Adrenal gland (tissue), 9 donors: ENCODE measurements at regions not wholly inside any gene's neighbourhood (a gene's known extent, or its start where the extent isn't known, plus 50 kb on each side); places are given as distances from the start of the nearest gene placed in this dataset.
A peak's percentile ranks its signal among the peaks of the same experiment; 100 is the strongest.

ENCODE experiments used
- DNase-seq, 7 donors: peaks; one replicate each; pipeline ENCODE4 v3.0.0-alpha.2; 2019 to 2020
- H3K27ac ChIP-seq, 5 donors: fragments of 200-600 bp; sonication (generic) in 4 of 5; 1 replicate in 3 of 5; 2 replicates in 2 of 5; pipeline versions ENCODE4 v1.5.1 to v1.8.0; 2016 to 2020; ENCODE audit warnings: mild to moderate bottlenecking in 1 of 5
- H3K27me3 ChIP-seq: fragments of 200-600 bp; 2 replicates; pipeline ENCODE4 v1.8.0; 2021
- H3K36me3 ChIP-seq, 2 donors: fragments of 200-600 bp; replicated peaks in 1 of 2; 1 replicate in 1 of 2; 2 replicates in 1 of 2; pipeline versions ENCODE4 v1.5.1 to v1.8.0; 2018 to 2022
- H3K4me1 ChIP-seq, 2 donors: fragments of 200-600 bp; replicated peaks in 1 of 2; 1 replicate in 1 of 2; 2 replicates in 1 of 2; pipeline versions ENCODE4 v1.5.1 to v1.8.0; 2018 to 2021
- H3K4me3 ChIP-seq, 4 donors: fragments of 200-600 bp; sonication (generic) in 3 of 4; one replicate each; pipeline ENCODE4 v1.5.1; 2016 to 2018
- H3K9me3 ChIP-seq, 3 donors: fragments of 200-600 bp; sonication (generic) in 1 of 3; replicated peaks in 1 of 3; 1 replicate in 2 of 3; 2 replicates in 1 of 3; pipeline versions ENCODE4 v1.5.1 to v1.8.0; 2016 to 2021
- CTCF ChIP-seq, 6 experiments: fragments of 450-650 bp in 4 of 6; fragments of 200-600 bp in 2 of 6; sonication (generic) in 1 of 6; IDR thresholded peaks; 1 replicate in 5 of 6; 2 replicates in 1 of 6; pipeline versions ENCODE4 v1.5.1 to v1.8.0; 2016 to 2021; ENCODE audit warnings: antibody characterized with exemption in 6 of 6, mild to moderate bottlenecking in 2 of 6, moderate library complexity in 1 of 6
- POLR2A ChIP-seq, 2 donors: fragments of 450-650 bp; IDR thresholded peaks; one replicate each; pipeline ENCODE4 v1.6.1; 2017; ENCODE audit warnings: antibody characterized with exemption in 2 of 2, mild to moderate bottlenecking in 2 of 2, moderate library complexity in 1 of 2
- WGBS, 4 donors: extraction: QIAGEN DNeasy Blood & Tissue Kit in 2 of 4; methylation state at CpG; one replicate each; pipeline versions ENCODE4 v1.1.5 to v1.1.7; 2013 to 2017; 5-methylcytosine and 5-hydroxymethylcytosine counted together
- intact Hi-C, 2 donors: fragments of 100-400 bp; cut with DNase I; formaldehyde crosslinking; loops; one replicate each; pipeline versions ENCODE4 v1.14.1 to v1.15.0; 2022 to 2023
- donor health status: healthy with polysubstance abuse.
- donor health status: Bipolar disorder and iron deficiency.
- donor health status: DM: yes; HTN: yes; CAD: no.
- donor health status: DM: no; HTN: no; CAD: no.
- donor health status: DM: no; HTN: no; CAD: no.

- no peaks in the 10 kb centered on the region for H3K4me1 ChIP-seq
- intact Hi-C loops, result no loop called here
- H3K9me3 ChIP-seq, result no peaks in the 10 kb centered on the region
- no peaks in the 10 kb centered on the region for H3K27me3 ChIP-seq
- DNase-seq, result no peak
- no peaks in the 10 kb centered on the region for H3K36me3 ChIP-seq
- TF ChIP-seq POLR2A (IDR thresholded peaks at IDR 0.05), result no peak
- TF ChIP-seq CTCF (IDR thresholded peaks at IDR 0.05), result no peak
- H3K4me3 ChIP-seq, result no peak overlapping the region
- no peak overlapping the region for H3K27ac ChIP-seq
- WGBS, 4 donors, result 79 to 84% (median 81%) methylated on average over 2 of the region's 2 CpGs
These were observed 234.9 kb downstream of the OSR1 start for GRCh38 chr2:19123556-19123955.

- DNase-seq, result no peak
- Histone ChIP-seq H3K4me3 (no peak overlapping the region), H3K9me3 (no peaks in the 10 kb centered on the region), H3K27ac (no peak overlapping the region), H3K36me3 (no peaks in the 10 kb centered on the region), H3K4me1 (no peaks in the 10 kb centered on the region), H3K27me3 (no peaks in the 10 kb centered on the region)
- TF ChIP-seq POLR2A (IDR thresholded peaks at IDR 0.05) (no peak), CTCF (IDR thresholded peaks at IDR 0.05) (no peak)
- 88 to 93% (median 89%) methylated on average over 1 of the region's 1 CpG for WGBS, 4 donors
- intact Hi-C loops, result no loop called here
These were observed 236.2 kb downstream of the OSR1 start for GRCh38 chr2:19122220-19122619.

GRCh38 chr2:19120941-19121750, 237.3 kb downstream of the OSR1 start:
- WGBS, 4 donors, result 58 to 80% (median 70%) methylated on average over 12 of the region's 12 CpGs
- peak in 5 of 7 donors; percentile 6 to 60 (median 14) for DNase-seq
- TF ChIP-seq POLR2A (IDR thresholded peaks at IDR 0.05) (no peak), CTCF (IDR thresholded peaks at IDR 0.05) (no peak)
- H3K27ac ChIP-seq, result peak overlapping the region in 1 of 5 donors; percentile 38
- no peaks in the 10 kb centered on the region for H3K36me3 ChIP-seq
- H3K9me3 ChIP-seq, result no peaks in the 10 kb centered on the region
- no peaks in the 10 kb centered on the region for H3K4me1 ChIP-seq
- H3K27me3 ChIP-seq, result no peaks in the 10 kb centered on the region
- H3K4me3 ChIP-seq, result no peak overlapping the region
- intact Hi-C loops, result no loop called here

DNA sequence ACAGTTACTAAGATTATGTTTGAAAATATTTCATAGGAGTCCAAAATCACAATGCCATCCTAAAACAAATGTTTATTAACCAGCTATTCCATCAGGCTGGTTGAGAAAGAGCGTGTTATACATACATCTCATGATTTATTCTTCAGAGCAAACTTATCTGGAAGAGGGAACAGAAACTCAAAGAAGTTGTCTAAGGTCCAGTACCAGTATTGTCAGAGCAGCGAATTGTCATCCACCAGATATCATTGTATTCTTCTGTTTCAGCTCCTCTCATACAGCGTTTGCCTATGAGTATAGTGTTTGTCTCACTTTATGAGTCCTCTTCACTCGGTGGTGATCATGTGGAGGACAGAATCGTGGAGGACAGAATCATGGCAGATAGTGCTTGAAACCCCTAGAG, 238.2 kb downstream of the OSR1 start:
- H3K27ac ChIP-seq, result no peak overlapping the region
- no peak overlapping the region for H3K4me3 ChIP-seq
- no peaks in the 10 kb centered on the region for H3K27me3 ChIP-seq
- no peaks in the 10 kb centered on the region for H3K36me3 ChIP-seq
- 81 to 90% (median 88%) methylated on average over 5 of the region's 5 CpGs for WGBS, 4 donors
- TF ChIP-seq CTCF (IDR thresholded peaks at IDR 0.05) (no peak), POLR2A (IDR thresholded peaks at IDR 0.05) (no peak)
- no peaks in the 10 kb centered on the region for H3K4me1 ChIP-seq
- intact Hi-C loops, result no loop called here
- no peak for DNase-seq
- H3K9me3 ChIP-seq, result no peaks in the 10 kb centered on the region
